Rectal smooth muscle tissue (tissue), 1 donor: ENCODE measurements at regions not wholly inside any gene's neighbourhood (a gene's known extent, or its start where the extent isn't known, plus 50 kb on each side); places are given as distances from the start of the nearest gene placed in this dataset.

Experiments
- H3K27ac ChIP-seq: one replicate; pipeline ENCODE4 v1.7.0; 2013; ENCODE audit warnings: low read depth, low read length, inconsistent platforms
- H3K27me3 ChIP-seq: one replicate; pipeline ENCODE4 v1.7.0; 2013; ENCODE audit warnings: low read length; ENCODE audit not compliant: control insufficient read depth, insufficient read depth
- H3K36me3 ChIP-seq: one replicate; pipeline ENCODE4 v1.7.0; 2013; ENCODE audit warnings: low read length; ENCODE audit not compliant: control insufficient read depth, insufficient read depth
- H3K4me1 ChIP-seq: one replicate; pipeline ENCODE4 v1.7.0; 2013; ENCODE audit warnings: low read length; ENCODE audit not compliant: control insufficient read depth, insufficient read depth
- H3K4me3 ChIP-seq: one replicate; pipeline ENCODE4 v1.7.0; 2013; ENCODE audit warnings: low read length
- H3K9ac ChIP-seq: one replicate; pipeline ENCODE4 v1.7.0; 2013; ENCODE audit warnings: low read length

GRCh38 chr10:8449909-8450308 lies 395.4 kb downstream of the GATA3 start:
- no peak overlapping the region for H3K9ac ChIP-seq
- no peak overlapping the region for H3K27ac ChIP-seq

GRCh38 chr10:8453587-8453986 lies 399.1 kb downstream of the GATA3 start:
- H3K4me3 ChIP-seq: no peak overlapping the region
- H3K27me3 ChIP-seq: no peaks in the 10 kb centered on the region
- H3K4me1 ChIP-seq: no peaks in the 10 kb centered on the region
- H3K9ac ChIP-seq: no peak overlapping the region
- H3K27ac ChIP-seq: no peak overlapping the region
- no peaks in the 10 kb centered on the region for H3K36me3 ChIP-seq

More at GRCh38 chr10:8449909-8450308, 395.4 kb downstream of the GATA3 start:
- Histone ChIP-seq H3K4me1 (no peaks in the 10 kb centered on the region), H3K4me3 (no peak overlapping the region), H3K27me3 (no peaks in the 10 kb centered on the region), H3K36me3 (no peaks in the 10 kb centered on the region)

DNA sequence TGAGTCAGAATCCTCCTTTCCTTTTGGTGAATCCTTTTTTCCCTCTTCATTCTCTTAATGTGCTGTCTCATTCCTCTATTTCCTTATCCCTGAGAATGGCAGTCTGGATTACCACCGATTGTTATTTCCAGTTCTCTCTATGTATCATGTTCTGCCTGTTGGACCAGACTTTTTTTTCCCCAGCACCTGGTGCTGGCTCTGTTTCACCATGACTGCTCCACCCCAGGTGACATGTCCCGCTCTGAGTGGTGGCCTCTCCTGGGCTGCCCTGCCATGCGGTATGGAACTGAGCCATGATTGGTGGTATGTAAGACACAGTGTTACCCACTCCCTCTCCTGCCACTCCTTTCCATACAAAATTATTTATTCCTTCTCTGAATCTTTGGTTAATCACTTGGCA lies 399.9 kb downstream of the GATA3 start:
- H3K9ac ChIP-seq: no peak overlapping the region
- H3K27me3 ChIP-seq: no peaks in the 10 kb centered on the region
- no peak overlapping the region for H3K27ac ChIP-seq
- no peak overlapping the region for H3K4me3 ChIP-seq
- no peaks in the 10 kb centered on the region for H3K36me3 ChIP-seq
- H3K4me1 ChIP-seq: no peaks in the 10 kb centered on the region

DNA sequence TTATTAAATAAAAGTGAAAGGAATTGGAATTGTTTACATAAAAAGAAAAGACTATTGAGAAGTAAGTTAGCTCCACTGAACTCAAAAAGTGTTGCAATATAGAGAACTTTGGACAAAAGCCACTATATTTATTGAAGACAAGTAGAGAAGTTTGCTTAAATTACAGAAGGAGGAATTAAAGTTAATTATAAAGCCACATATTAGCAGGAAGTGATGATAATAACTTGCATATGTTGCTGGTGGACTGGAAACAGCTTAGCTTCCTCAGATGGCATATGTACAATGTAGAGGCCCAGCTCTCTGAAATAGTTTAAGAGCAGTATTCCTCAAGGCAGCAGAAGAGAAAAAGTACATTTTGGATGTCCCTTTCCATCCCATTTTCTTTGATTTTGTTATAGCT lies 400.7 kb downstream of the GATA3 start:
- H3K36me3 ChIP-seq: no peaks in the 10 kb centered on the region
- no peaks in the 10 kb centered on the region for H3K27me3 ChIP-seq
- no peak overlapping the region for H3K4me3 ChIP-seq
- H3K27ac ChIP-seq: no peak overlapping the region
- no peak overlapping the region for H3K9ac ChIP-seq
- no peaks in the 10 kb centered on the region for H3K4me1 ChIP-seq

- Histone ChIP-seq H3K4me1 (no peaks in the 10 kb centered on the region), H3K9ac (no peak overlapping the region), H3K27ac (no peak overlapping the region)
Measured at GRCh38 chr10:8456386-8456785, 401.9 kb downstream of the GATA3 start.

DNA sequence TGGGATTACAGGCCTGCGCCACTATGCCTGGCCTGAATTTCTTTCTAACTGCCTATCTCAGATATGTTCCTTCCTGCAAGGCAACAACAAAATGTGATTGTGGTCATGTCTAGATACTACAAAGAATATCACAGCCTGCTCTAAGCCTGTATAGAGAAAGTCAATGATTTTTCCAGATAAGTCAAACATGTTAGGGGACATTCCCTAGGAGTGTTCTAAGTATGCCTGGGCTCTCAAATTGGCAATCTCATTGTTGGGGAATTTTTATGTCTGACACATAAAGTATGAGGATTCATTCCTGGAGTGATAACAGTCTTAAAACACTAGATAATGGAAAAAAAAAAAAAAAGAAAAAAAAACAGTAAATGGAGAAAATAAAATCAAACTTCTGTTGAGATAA lies 406.1 kb downstream of the GATA3 start:
- no peaks in the 10 kb centered on the region for H3K27me3 ChIP-seq
- no peak overlapping the region for H3K27ac ChIP-seq
- H3K9ac ChIP-seq: no peak overlapping the region
- H3K4me3 ChIP-seq: no peak overlapping the region
- H3K4me1 ChIP-seq: no peaks in the 10 kb centered on the region
- H3K36me3 ChIP-seq: no peaks in the 10 kb centered on the region

More at GRCh38 chr10:8456386-8456785, 401.9 kb downstream of the GATA3 start:
- H3K27me3 ChIP-seq: no peaks in the 10 kb centered on the region
- no peak overlapping the region for H3K4me3 ChIP-seq
- no peaks in the 10 kb centered on the region for H3K36me3 ChIP-seq

DNA sequence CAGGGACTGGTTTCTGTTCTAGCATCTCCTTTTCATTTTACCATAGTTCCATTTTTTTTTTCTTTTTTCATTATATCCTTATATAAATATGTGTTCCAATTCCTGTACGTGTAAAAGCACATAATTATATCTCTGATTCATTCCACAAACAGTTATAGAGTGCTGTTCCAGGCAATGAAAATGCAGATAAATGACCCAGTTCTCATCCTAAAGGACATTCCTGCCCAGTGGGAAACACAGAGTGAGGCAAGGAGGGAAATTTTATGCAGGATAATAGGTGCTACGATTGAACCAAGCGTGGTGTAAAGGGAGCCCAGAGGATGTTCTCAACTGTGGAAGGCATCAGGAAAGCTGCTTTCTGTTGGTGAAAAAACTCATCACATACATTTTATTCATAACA lies 408.1 kb downstream of the GATA3 start:
- Histone ChIP-seq H3K4me3 (no peak overlapping the region), H3K9ac (no peak overlapping the region), H3K27me3 (no peaks in the 10 kb centered on the region), H3K4me1 (no peaks in the 10 kb centered on the region), H3K36me3 (no peaks in the 10 kb centered on the region), H3K27ac (no peak overlapping the region)

GRCh38 chr10:8463853-8464252 lies 409.4 kb downstream of the GATA3 start:
- H3K4me1 ChIP-seq: no peaks in the 10 kb centered on the region
- no peak overlapping the region for H3K4me3 ChIP-seq
- H3K36me3 ChIP-seq: no peaks in the 10 kb centered on the region
- H3K9ac ChIP-seq: no peak overlapping the region
- H3K27me3 ChIP-seq: no peaks in the 10 kb centered on the region
- no peak overlapping the region for H3K27ac ChIP-seq

GRCh38 chr10:8468477-8468876 lies 414.0 kb downstream of the GATA3 start:
- no peaks in the 10 kb centered on the region for H3K27me3 ChIP-seq
- no peak overlapping the region for H3K9ac ChIP-seq
- no peak overlapping the region for H3K27ac ChIP-seq
- no peak overlapping the region for H3K4me3 ChIP-seq
- no peaks in the 10 kb centered on the region for H3K36me3 ChIP-seq
- H3K4me1 ChIP-seq: no peaks in the 10 kb centered on the region

- Histone ChIP-seq H3K4me1 (no peaks in the 10 kb centered on the region), H3K36me3 (no peaks in the 10 kb centered on the region), H3K27ac (no peak overlapping the region), H3K4me3 (no peak overlapping the region), H3K9ac (no peak overlapping the region), H3K27me3 (no peaks in the 10 kb centered on the region)
Measured at GRCh38 chr10:8473205-8473604, 418.7 kb downstream of the GATA3 start.

GRCh38 chr10:8477300-8477699 lies 422.8 kb downstream of the GATA3 start:
- no peak overlapping the region for H3K4me3 ChIP-seq
- H3K27me3 ChIP-seq: no peaks in the 10 kb centered on the region
- H3K27ac ChIP-seq: no peak overlapping the region
- no peaks in the 10 kb centered on the region for H3K36me3 ChIP-seq
- no peak overlapping the region for H3K9ac ChIP-seq
- no peaks in the 10 kb centered on the region for H3K4me1 ChIP-seq

DNA sequence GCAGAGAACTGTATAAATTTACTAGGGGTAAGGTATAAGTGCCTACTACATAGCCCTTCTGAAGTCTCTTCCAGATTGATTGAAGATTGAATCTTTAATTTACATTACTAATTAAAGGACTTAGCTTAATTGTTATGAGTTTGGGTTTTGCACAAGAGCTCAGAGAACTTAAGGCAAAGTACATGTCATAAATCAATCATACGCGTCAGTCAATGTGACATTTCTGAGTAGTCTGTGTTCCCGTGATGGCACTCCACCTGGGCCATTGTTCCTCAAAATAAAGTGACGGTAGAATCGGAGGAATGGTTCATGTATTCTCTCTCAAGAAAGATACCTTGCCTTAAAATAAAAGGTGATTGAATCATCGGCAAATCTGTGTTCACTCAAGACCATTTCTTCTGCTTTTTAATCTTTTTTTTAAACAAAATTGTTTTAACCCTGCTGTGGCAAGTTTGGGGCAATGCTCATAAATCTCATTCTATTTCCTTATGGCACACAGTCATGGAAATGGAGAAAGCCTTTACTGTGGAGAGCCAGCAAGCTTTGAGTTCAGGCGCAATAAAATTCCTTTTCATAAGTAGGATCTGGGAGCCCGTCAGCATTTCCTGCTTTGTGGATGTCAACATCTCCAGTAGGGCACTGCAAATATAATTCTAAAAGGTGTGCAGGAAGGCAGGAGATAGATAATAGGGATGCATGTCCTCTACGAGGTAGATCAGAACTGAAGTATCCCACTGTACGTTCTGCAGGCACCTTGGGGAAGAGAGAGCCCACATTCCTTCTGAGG lies 427.4 kb downstream of the GATA3 start:
- Histone ChIP-seq H3K4me1 (no peaks in the 10 kb centered on the region), H3K9ac (no peak overlapping the region), H3K27me3 (no peaks in the 10 kb centered on the region), H3K36me3 (no peaks in the 10 kb centered on the region), H3K4me3 (no peak overlapping the region), H3K27ac (no peak overlapping the region)

DNA sequence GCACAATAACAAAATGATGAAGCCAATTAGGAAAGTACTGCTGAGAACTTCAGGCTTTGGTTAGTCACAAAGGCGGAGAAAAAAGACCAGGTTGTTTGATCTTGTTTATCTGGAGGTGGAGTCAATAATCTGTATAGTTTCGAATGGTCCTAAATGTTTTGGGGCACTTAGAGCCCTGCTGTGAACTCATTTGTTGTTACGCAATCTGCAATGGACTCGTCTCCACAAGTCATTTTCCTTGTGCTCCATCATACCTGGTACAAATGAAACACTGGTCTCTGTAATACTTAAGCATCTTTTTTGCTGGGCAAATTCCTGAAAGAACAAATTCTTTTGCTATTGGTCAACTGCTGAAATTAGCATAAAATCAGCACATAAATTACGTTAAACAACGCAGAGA lies 430.5 kb downstream of the GATA3 start:
- Histone ChIP-seq H3K27ac (no peak overlapping the region), H3K36me3 (no peaks in the 10 kb centered on the region)

More for the DNA sequence above, 430.5 kb downstream of the GATA3 start:
- H3K27me3 ChIP-seq: no peaks in the 10 kb centered on the region
- H3K9ac ChIP-seq: no peak overlapping the region
- no peak overlapping the region for H3K4me3 ChIP-seq
- H3K4me1 ChIP-seq: no peaks in the 10 kb centered on the region
